GM23338 (cell line): ENCODE measurements at regions not wholly inside any gene's neighbourhood (a gene's known extent, or its start where the extent isn't known, plus 50 kb on each side); places are given as distances from the start of the nearest gene placed in this dataset.

Experiments
- ATAC-seq: fragments of 200-7000 bp; cut with Tn5 transposase; 3 replicates; pipeline ENCODE4 v1.9.1; 2020
- DNase-seq: peaks from one replicate; pipeline ENCODE4 v3.0.0-alpha.2; 2015; ENCODE audit warnings: low spot score
- H2AFZ ChIP-seq: fragments of 200-600 bp; sonication (generic); 2 replicates; pipeline ENCODE4 v1.8.0; 2016; ENCODE audit warnings: antibody characterized with exemption, mild to moderate bottlenecking, moderate library complexity
- H3F3A ChIP-seq: fragments of 200-600 bp; sonication (generic); replicated peaks from 2 replicates; pipeline ENCODE4 v1.8.0; 2017; ENCODE audit warnings: antibody characterized with exemption, mixed run types, low read depth
- H3K27ac ChIP-seq: fragments of 200-600 bp; sonication (generic); 2 replicates; pipeline ENCODE4 v1.6.1; 2016; ENCODE audit warnings: low read depth
- H3K27me3 ChIP-seq: fragments of 200-600 bp; sonication (generic); 2 replicates; pipeline ENCODE4 v1.8.0; 2016; ENCODE audit warnings: mild to moderate bottlenecking, mixed run types, moderate library complexity; ENCODE audit not compliant: insufficient read depth
- H3K36me3 ChIP-seq: fragments of 200-600 bp; sonication (generic); 2 replicates; pipeline ENCODE4 v1.8.0; 2016; ENCODE audit warnings: mild to moderate bottlenecking; ENCODE audit not compliant: insufficient read depth
- H3K4me1 ChIP-seq: fragments of 200-600 bp; sonication (generic); 2 replicates; pipeline ENCODE4 v1.8.0; 2016; ENCODE audit warnings: mild to moderate bottlenecking, moderate library complexity; ENCODE audit not compliant: insufficient read depth
- H3K4me2 ChIP-seq: fragments of 200-600 bp; sonication (generic); 2 replicates; pipeline ENCODE4 v1.7.1; 2017; ENCODE audit warnings: mixed run types
- H3K4me3 ChIP-seq: fragments of 200-600 bp; sonication (generic); 2 replicates; pipeline ENCODE4 v1.6.1; 2016; ENCODE audit warnings: mixed run types
- H3K79me2 ChIP-seq: fragments of 200-600 bp; sonication (generic); replicated peaks from 2 replicates; pipeline ENCODE4 v1.8.0; 2017; ENCODE audit warnings: mild to moderate bottlenecking; ENCODE audit not compliant: insufficient read depth
- H3K9me2 ChIP-seq: fragments of 200-600 bp; sonication (generic); 2 replicates; pipeline ENCODE4 v1.8.0; 2017; ENCODE audit not compliant: insufficient read depth
- H4K20me1 ChIP-seq: fragments of 200-600 bp; sonication (generic); replicated peaks from 2 replicates; pipeline ENCODE4 v1.8.0; 2017; ENCODE audit warnings: mild to moderate bottlenecking; ENCODE audit not compliant: insufficient read depth
- H3K27ac Mint-ChIP-seq: 2 replicates; pipeline ENCODE4 v1.8.0; 2020; ENCODE audit warnings: inconsistent platforms, mild to moderate bottlenecking, moderate library complexity, mixed read lengths
- H3K27me3 Mint-ChIP-seq: 3 replicates; pipeline ENCODE4 v1.8.0; 2022; ENCODE audit warnings: low read depth, mild to moderate bottlenecking, moderate library complexity, mixed read lengths, inconsistent platforms; ENCODE audit not compliant: insufficient read depth, poor library complexity
- H3K36me3 Mint-ChIP-seq: 3 replicates; pipeline ENCODE4 v1.8.0; 2021; ENCODE audit warnings: low read depth, mild to moderate bottlenecking, inconsistent platforms, moderate library complexity, mixed read lengths
- H3K4me1 Mint-ChIP-seq: 3 replicates; pipeline ENCODE4 v1.8.0; 2020; ENCODE audit warnings: mild to moderate bottlenecking, inconsistent platforms, mixed read lengths
- H3K4me3 Mint-ChIP-seq: 3 replicates; pipeline ENCODE4 v1.8.0; 2021; ENCODE audit warnings: moderate library complexity, mild to moderate bottlenecking, inconsistent platforms, mixed read lengths
- H3K9me3 Mint-ChIP-seq: 3 replicates; pipeline ENCODE4 v1.8.0; 2020; ENCODE audit warnings: moderate library complexity, mild to moderate bottlenecking, inconsistent platforms, mixed read lengths
- CREB1 ChIP-seq: fragments of 250-450 bp; sonication (Bioruptor Pico); IDR thresholded peaks from 2 replicates; pipeline ENCODE4 v1.5.0; 2020; ENCODE audit warnings: low read depth, mild to moderate bottlenecking, moderate library complexity
- CTCF ChIP-seq, 2 experiments: fragments of 200-600 bp in 1 of 2; sonication (generic) in 1 of 2; conservative IDR thresholded peaks; 2 replicates each; pipeline versions ENCODE4 v1.5.1 to v1.6.1; 2016 to 2017; ENCODE audit warnings: antibody characterized with exemption in 2 of 2, low read depth in 2 of 2, mild to moderate bottlenecking in 2 of 2, moderate library complexity in 1 of 2
- ETS1 ChIP-seq: IDR thresholded peaks from 2 replicates; pipeline ENCODE4 v1.6.1; 2016; ENCODE audit warnings: antibody characterized with exemption
- EZH2 ChIP-seq: fragments of 200-600 bp; sonication (generic); IDR thresholded peaks from one replicate; pipeline ENCODE4 v1.8.0; 2017; ENCODE audit warnings: antibody characterized with exemption, mild to moderate bottlenecking, low read depth; ENCODE audit not compliant: unreplicated experiment
- EZH2phosphoT487 ChIP-seq: fragments of 200-600 bp; sonication (generic); IDR thresholded peaks from one replicate; pipeline ENCODE4 v1.8.1; 2018; ENCODE audit warnings: antibody characterized with exemption; ENCODE audit not compliant: unreplicated experiment
- JUNB ChIP-seq: IDR thresholded peaks from one replicate; pipeline ENCODE4 v1.6.1; 2016; ENCODE audit warnings: antibody characterized with exemption; ENCODE audit not compliant: unreplicated experiment
- NANOG ChIP-seq: IDR thresholded peaks from 2 replicates; pipeline ENCODE4 v1.6.1; 2016; ENCODE audit warnings: antibody characterized with exemption, borderline replicate concordance
- POLR2AphosphoS5 ChIP-seq: IDR thresholded peaks from 2 replicates; pipeline ENCODE4 v1.6.1; 2016; ENCODE audit warnings: antibody characterized with exemption, low read depth
- REST ChIP-seq: IDR thresholded peaks from one replicate; pipeline ENCODE4 v1.6.1; 2018; ENCODE audit warnings: antibody characterized with exemption; ENCODE audit not compliant: unreplicated experiment
- STAT1 ChIP-seq: IDR thresholded peaks from one replicate; pipeline ENCODE4 v1.6.1; 2016; ENCODE audit warnings: antibody characterized with exemption; ENCODE audit not compliant: unreplicated experiment
- ZNF114 ChIP-seq: fragments of 250-450 bp; sonication (Bioruptor Pico); IDR thresholded peaks from 2 replicates; pipeline ENCODE4 v1.5.0; 2020; ENCODE audit warnings: mild to moderate bottlenecking, moderate library complexity
- ZNF331 ChIP-seq: fragments of 250-450 bp; sonication (Bioruptor Pico); IDR thresholded peaks from 2 replicates; pipeline ENCODE4 v1.5.0; 2020; ENCODE audit warnings: low read depth, mild to moderate bottlenecking, moderate library complexity
- ZNF462 ChIP-seq: fragments of 250-450 bp; sonication (Bioruptor Pico); IDR thresholded peaks from 2 replicates; pipeline ENCODE4 v1.5.0; 2020; ENCODE audit warnings: mild to moderate bottlenecking, moderate library complexity

- Histone ChIP-seq H3F3A (no peaks in the 10 kb centered on the region), H3K36me3 (no peaks in the 10 kb centered on the region), H3K4me1 (0 out of 2 replicates have a peak, but pooled peaks cover 3% of the 10 kb centered on the region), H3K4me3 (no peak overlapping the region), H3K9me2 (no peaks in the 10 kb centered on the region), H3K27ac (no peak overlapping the region), H4K20me1 (no peaks in the 10 kb centered on the region), H3K79me2 (no peaks in the 10 kb centered on the region), H3K4me2 (no peak overlapping the region), H2AFZ (no peak overlapping the region), H3K27me3 (no peaks in the 10 kb centered on the region)
- H3K4me3 Mint-ChIP-seq: no peak overlapping the region
- no peaks in the 10 kb centered on the region for H3K36me3 Mint-ChIP-seq
- DNase-seq (no peak), ATAC-seq (no peak)
- TF ChIP-seq ZNF331 (CRISPR knock-in tag): no peak
- TF ChIP-seq JUNB: no peak
- TF ChIP-seq ZNF114 (CRISPR knock-in tag): no peak
- no peak for TF ChIP-seq ETS1
- no peak for TF ChIP-seq EZH2phosphoT487
- no peak for TF ChIP-seq POLR2AphosphoS5
- no peak for TF ChIP-seq REST
- TF ChIP-seq EZH2: no peak
- TF ChIP-seq STAT1: no peak
- no peak for TF ChIP-seq ZNF462
- TF ChIP-seq CREB1 (CRISPR knock-in tag): no peak
- no peak for TF ChIP-seq NANOG
- no peak for TF ChIP-seq CTCF (conservative IDR thresholded peaks at IDR 0.05; ENCODE audit: low read depth in 2 of 2)
- peaks cover 2% of the 10 kb centered on the region; the same call in 1 of the 3 replicates for H3K4me1 Mint-ChIP-seq
- no peak overlapping the region for H3K27ac Mint-ChIP-seq
- no peaks in the 10 kb centered on the region for H3K9me3 Mint-ChIP-seq
- H3K27me3 Mint-ChIP-seq: no peaks in the 10 kb centered on the region
Observed at GRCh38 chr21:23155281-23155680, 2157.1 kb downstream of the NCAM2 start.
